ENCODE measurements at regions not wholly inside any gene's neighbourhood (a gene's known extent, or its start where the extent isn't known, plus 50 kb on each side); places are given as distances from the start of the nearest gene placed in this dataset.
"Not testable (repeated sequence)": the region's sequence is repeated elsewhere in the genome, so short reads cannot be mapped to it uniquely, and the experiment has no call there.

DNA sequence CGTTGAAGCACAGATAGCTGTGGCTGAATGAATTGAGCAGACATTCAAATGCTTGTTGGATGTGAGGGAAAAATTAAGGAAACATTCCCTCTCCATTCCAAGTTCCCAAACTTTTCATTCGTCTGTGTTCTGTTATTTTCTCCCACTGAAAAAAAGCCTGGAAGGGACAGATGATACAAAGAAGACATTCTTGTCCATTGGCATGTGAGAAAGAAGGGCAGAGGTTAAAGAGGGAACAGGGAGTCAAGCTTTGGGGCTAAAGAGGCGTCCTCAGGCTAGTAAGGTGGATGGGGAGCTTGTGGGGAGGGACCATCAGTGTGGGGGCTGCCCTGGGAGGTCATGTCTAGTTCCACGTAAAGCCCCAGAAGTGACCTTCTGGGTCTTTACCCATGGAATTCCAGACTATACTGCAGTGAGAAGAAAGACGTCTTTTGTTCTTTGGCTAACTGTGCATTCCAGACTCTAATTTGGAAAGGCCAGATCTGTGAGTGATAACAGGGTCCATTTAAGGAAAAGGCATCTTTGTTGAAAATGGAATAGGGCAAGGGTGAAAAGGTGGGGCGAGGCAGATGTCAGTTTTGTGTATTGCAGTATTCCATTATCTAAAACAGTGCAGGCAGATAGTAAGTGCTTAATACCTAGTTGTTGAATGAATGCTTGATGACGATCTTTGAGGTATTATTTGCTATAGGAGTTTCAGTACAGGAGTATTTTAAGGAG is 117.5 kb downstream of the SOX4 start:
- DNase-seq: no peak

DNA sequence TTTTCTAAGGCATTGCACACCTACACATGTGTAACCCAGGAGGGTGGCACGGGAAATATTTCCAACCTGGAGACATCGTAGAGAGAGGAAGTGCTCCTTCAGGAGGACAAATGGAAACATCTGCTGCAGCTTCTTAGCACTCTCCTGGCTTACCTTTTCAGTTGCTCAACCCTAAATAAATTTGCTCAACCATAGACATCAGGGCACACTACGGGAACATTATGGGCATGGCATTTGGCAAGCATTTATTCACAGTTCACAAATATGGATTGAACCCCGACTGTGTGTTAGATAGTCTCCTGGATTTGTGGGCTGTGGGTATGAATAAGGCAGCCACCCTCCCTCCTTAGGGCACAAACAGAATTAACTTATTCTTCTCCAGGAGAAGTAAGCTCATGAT is 118.7 kb downstream of the SOX4 start:
- no peak for DNase-seq

- DNase-seq: peak; percentile 53
These were observed 119.9 kb downstream of the SOX4 start for GRCh38 chr6:21713481-21713880.

DNA sequence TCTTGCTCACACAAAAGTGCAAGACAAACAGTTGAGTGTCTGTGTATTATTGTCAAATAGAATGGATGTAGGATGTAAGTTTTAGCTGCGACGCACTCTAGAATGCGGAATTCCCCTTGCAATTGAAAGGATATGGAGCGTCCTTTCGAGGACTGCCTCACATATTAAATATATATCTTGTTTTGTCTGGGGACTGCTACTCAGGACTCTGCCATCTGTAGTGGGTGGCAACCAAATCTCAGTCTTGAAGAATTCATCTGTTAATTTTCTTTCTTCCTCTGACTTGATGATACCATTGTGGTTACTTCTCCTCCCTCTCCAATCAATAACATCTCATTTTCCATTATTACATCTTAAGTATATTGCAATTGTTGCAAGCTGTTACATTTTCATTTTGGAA is 121.6 kb downstream of the SOX4 start:
- DNase-seq: no peak

DNA sequence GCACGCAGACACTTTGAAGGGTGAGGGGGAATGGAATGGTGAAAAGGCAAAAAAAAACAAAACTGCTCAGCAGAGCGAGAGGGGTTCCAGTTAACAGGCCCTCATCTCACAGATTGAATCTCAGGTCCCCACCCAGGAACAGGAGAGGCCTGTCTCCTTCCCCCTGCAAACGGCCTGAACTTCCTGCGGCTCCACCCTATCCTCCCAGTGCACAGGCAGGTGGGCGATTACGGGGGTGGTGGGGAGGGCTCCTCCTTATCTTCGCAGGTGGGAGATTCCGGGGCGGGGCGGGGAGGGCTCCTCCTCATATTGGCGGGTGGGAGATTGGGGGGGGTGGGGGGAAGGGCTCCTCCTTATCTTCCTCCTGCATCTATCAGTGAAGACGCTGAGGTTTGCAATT is 129.0 kb downstream of the SOX4 start:
- DNase-seq: no peak

GRCh38 chr6:21726676-21727075 is 133.1 kb downstream of the SOX4 start:
- no peak for DNase-seq

DNA sequence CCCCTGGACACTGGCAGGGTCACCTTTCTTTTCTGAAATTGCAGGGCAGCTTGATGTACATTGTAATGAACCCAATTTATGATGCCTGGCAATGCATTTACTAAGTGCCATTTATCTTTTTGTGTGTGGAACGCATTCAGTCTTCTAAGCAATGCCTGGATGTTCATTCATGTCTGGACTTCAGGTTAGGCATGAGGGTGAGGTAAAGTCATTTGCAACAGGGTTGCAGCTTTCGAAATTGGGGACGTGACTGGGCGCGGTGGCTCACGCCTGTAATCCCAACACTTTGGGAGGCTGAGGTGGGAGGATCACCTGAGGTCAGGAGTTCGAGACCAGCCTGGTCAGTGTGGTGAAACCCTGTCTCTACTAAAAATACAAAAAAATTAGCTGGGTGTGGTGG is 134.6 kb downstream of the SOX4 start:
- DNase-seq: no peak

GRCh38 chr6:21729431-21729830 is 135.9 kb downstream of the SOX4 start:
- no peak for DNase-seq

GRCh38 chr6:21730533-21730932 is 137.0 kb downstream of the SOX4 start:
- DNase-seq: no peak

DNA sequence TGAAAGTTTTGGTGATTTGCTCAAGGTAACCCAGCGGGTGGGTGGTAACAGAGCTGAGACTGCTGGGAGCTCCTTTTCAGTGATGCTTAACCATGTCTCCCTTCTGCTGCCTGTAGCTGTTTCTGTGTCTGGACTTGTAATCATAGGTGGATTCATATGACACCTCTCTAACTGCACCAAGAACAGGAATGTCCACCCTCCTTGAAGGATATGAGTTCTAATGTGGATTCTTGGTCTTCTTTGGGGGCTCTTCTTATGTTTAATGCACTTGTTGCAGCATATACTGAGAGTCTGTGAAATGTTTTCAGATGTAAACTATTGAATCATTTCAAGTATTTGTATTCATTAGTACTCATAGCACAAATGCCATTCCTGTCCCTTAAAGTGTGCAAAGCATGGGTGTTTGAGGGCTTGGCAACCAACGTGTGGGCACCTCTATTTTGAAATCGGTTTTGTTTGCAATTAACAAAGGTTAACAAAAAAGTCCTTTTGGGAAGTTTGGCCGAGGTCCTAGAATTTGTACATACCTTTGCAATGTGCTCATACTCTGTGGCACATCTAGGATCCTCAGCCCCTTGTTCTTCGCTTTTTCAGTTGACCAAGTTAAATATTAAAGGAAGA is 138.0 kb downstream of the SOX4 start:
- no peak for DNase-seq

DNA sequence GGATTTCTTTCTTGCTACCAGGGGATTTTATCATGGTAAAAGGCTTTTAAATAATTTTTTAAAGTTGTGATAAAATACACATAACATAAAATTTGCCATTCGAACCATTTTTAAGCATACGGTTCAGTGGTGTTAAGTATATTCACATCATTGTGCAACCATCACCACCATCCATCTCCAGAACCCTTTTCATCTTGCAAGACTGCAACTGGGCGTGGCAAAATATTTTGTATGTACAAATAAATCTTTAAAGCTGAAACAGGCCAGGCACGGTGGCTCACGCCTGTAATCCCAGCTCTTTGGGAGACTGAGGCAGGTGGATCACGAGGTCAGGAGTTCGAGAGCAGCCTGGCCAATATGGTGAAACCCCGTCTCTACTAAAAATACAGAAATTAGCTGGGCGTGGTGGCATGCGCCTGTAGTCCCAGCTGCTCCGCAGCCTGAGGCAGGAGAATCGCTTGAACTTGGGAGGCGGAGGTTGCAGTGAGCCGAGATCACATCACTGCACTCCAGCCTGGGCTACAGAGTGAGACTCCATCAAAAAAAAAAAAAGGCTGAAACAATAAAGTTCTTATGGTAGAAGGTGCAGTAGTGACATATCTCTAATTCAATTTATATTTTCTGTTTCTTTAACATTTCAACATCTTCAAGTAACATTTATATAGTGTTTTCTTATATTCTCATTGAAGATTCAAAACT is 138.6 kb downstream of the SOX4 start:
- DNase-seq: not testable (repeated sequence)

DNA sequence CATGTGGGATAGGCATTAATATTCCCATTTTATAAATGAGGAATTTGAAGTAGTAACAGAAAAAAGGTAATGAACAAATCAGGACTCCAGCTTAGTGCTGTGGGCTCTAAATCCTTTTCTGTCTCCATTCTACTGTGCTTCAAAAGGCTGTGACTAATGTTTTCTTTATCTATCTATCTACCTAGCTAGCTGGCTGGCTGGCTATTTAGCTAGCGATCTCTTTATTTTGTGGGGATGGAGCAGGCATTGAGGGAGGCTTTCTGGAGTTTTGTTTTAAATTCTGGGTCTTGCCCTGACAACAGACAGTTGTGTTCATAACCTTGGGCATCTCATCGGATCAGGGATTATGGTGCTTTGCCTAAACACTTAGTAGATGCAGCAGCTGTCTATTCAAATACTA is 139.2 kb downstream of the SOX4 start:
- DNase-seq: no peak

- no peak for DNase-seq
These were observed 139.8 kb downstream of the SOX4 start for GRCh38 chr6:21733311-21733710.

GRCh38 chr6:21734204-21734603 is 140.7 kb downstream of the SOX4 start:
- DNase-seq: no peak

DNA sequence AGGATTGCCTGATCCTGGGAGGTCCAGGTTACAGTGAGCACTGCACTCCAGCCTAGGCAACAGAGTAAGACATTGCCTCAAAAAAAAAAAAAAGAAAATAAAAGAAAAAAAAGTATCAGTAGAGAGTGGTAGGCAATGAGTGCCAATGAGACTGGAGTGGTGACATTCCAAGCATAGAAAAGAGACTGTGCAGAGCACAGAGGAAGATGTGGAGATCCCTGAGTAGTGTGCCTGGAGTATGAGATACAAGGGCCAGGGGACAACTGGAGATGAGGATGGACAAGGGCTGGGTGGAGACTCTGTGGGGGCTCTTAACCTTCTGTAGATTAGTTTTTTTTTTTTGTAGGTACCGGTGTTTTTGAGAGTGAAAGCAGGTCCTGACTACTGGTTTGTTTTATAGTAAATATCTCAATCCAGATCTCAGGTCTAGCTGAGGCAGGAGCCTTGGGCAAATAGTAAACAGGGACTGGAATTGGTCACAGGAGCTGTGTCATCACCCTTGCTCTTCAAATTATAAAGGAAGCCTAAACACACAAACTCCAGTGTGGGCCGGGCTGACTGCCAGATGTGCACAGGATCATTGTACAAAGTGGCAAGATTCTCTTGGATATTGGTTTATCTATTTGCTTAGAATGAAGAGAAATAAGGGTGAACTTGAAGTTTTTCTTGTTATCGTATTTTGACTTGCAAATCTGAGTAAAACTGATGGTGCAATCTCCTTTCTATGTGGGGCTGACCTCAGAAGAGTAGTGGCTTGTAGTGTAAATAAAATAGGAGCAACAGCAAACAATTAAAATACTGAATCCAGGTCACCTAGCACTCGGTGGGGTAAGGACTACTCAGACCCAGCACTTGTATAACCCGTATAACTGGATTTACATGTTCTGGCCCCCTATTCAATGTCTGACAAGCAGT is 144.9 kb downstream of the SOX4 start:
- no peak for DNase-seq

- no peak for DNase-seq
These were observed 145.7 kb downstream of the SOX4 start for GRCh38 chr6:21739241-21739640.

DNA sequence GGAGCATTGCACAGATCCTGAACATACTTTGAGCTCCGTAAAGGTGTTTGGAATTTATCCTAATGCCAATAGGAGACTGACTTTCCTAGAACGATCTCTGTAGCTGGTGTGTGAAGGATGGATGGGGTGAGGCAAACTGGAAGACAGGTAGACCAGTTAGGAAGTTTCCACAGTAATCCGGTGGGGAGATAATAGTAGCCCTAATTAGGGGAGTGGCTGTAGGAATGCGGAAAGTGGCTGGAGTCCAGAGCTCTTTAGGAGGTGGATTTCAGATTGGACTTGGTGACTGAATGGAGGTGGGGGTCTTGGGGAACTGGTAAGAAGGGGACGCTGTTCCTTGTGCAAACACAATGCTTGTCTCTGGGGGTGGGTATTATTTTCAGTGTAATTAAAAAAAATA is 146.3 kb downstream of the SOX4 start:
- no peak for DNase-seq

- no peak for DNase-seq
These were observed 147.0 kb downstream of the SOX4 start for GRCh38 chr6:21740376-21741124.

- DNase-seq: no peak
These were observed 147.9 kb downstream of the SOX4 start for GRCh38 chr6:21741221-21742109.

DNA sequence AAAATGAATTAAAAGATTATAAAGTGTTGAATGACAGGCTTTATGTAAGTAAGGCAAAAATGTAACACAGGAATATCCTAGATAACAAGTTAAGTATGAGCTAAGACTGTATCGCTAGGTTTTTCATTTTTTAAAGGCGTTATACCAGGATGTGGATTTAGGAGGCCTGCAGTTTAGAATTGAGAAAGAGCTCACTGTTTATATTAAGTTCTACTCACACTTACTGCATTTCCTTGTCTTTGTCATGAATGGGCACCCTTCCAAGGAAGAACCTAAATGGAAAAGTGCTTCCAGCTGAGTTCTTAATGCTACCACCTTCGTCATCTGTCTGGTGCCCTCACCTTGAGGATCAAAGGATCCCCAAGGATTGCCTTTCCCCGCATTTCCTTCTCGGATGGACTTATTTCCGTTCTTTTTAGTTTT is 148.7 kb downstream of the SOX4 start:
- no peak for DNase-seq

DNA sequence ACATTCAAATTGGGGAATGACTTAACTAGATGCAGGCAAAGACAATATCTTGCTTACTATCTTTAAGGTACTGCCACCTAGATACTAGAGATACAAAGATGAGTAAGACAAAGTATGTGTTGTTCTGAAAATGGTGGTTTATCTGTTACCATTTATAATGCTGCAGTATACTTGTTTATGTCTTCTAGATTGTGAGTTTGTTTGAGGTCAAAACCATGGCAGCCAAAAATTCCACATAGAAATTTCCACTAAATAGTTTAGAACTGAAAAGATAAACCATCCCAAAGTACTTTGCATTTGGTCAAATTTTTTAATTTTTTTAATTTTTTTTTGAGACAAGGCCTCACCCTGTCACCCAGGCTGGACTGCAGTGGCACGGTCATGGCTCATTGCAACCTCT is 150.8 kb downstream of the SOX4 start:
- no peak for DNase-seq

Data from MV-4-11 (cell line).